SK-N-SH (cell line): ENCODE measurements at regions not wholly inside any gene's neighbourhood (a gene's known extent, or its start where the extent isn't known, plus 50 kb on each side); places are given as distances from the start of the nearest gene placed in this dataset.

Experiments
- CTCF ChIA-PET: fragments of 300-600, 350-600 bp; formaldehyde crosslinking; extraction: SDS; loops from one replicate; lab custom pipeline; 2021; lab: Yijun Ruan, JAX
- POLR2A ChIA-PET: fragments of 350-600 bp; sonication (Branson Sonifier 250); formaldehyde crosslinking; extraction: SDS; loops from one replicate; lab custom pipeline; 2020; ENCODE audit warnings: antibody characterized with exemption, inconsistent platforms; lab: Yijun Ruan, JAX
- DNase-seq: peaks from one replicate; pipeline ENCODE4 v3.0.0; 2012
- H2AFZ ChIP-seq: fragments of 200-600 bp; sonication (generic); 2 replicates; pipeline ENCODE4 v1.8.1; 2016; ENCODE audit warnings: antibody characterized with exemption, mild to moderate bottlenecking, low read depth
- H3F3A ChIP-seq: fragments of 200-600 bp; sonication (generic); replicated peaks from 2 replicates; pipeline ENCODE3; 2016; ENCODE audit warnings: antibody characterized with exemption, mild to moderate bottlenecking; ENCODE audit not compliant: insufficient read depth
- H3K27ac ChIP-seq, 2 experiments: fragments of 200-500 bp in 1 of 2; fragments of 200-600 bp in 1 of 2; sonication (Bioruptor generic) in 1 of 2; sonication (generic), shearing (Covaris generic) in 1 of 2; 2 replicates each; pipeline versions ENCODE4 v1.5.1 to v1.6.1; 2014 to 2016; ENCODE audit warnings: low read depth in 2 of 2, inconsistent platforms in 1 of 2, low read length in 1 of 2, mild to moderate bottlenecking in 1 of 2, mixed read lengths in 1 of 2
- H3K27me3 ChIP-seq: fragments of 200-600 bp; sonication (generic), shearing (Covaris generic); 2 replicates; pipeline ENCODE4 v1.6.1; 2016; ENCODE audit warnings: mixed run types; ENCODE audit not compliant: insufficient read depth
- H3K36me3 ChIP-seq, 2 experiments: fragments of 200-500 bp in 1 of 2; fragments of 200-600 bp in 1 of 2; sonication (Bioruptor generic) in 1 of 2; sonication (generic) in 1 of 2; replicated peaks in 1 of 2; 2 replicates each; pipeline versions ENCODE3 to v1.5.1; 2014 to 2016; ENCODE audit warnings: low read length in 1 of 2, mild to moderate bottlenecking in 1 of 2; ENCODE audit not compliant: insufficient read depth in 2 of 2, control insufficient read depth in 1 of 2
- H3K4me1 ChIP-seq, 2 experiments: fragments of 200-500 bp in 1 of 2; fragments of 200-600 bp in 1 of 2; sonication (Bioruptor generic) in 1 of 2; sonication (generic), shearing (Covaris generic) in 1 of 2; 2 replicates each; pipeline versions ENCODE4 v1.5.1 to v1.6.1; 2014 to 2016; ENCODE audit warnings: low read depth in 1 of 2, low read length in 1 of 2, mixed run types in 1 of 2; ENCODE audit not compliant: insufficient read depth in 2 of 2, control insufficient read depth in 1 of 2
- H3K4me2 ChIP-seq: fragments of 200-600 bp; sonication (generic), shearing (Covaris generic); 2 replicates; pipeline ENCODE4 v1.6.1; 2017; ENCODE audit warnings: mixed run types
- H3K4me3 ChIP-seq, 2 experiments: fragments of 200-500 bp in 1 of 2; fragments of 200-600 bp in 1 of 2; sonication (Bioruptor generic) in 1 of 2; sonication (generic), shearing (Covaris generic) in 1 of 2; 2 replicates each; pipeline versions ENCODE4 v1.5.1 to v1.8.1; 2014 to 2016; ENCODE audit warnings: low read depth in 2 of 2, inconsistent platforms in 1 of 2, low read length in 1 of 2, mild to moderate bottlenecking in 1 of 2, mixed read lengths in 1 of 2, moderate library complexity in 1 of 2
- H3K79me2 ChIP-seq: fragments of 200-600 bp; sonication (generic); 2 replicates; pipeline ENCODE4 v1.8.1; 2017; ENCODE audit warnings: mild to moderate bottlenecking; ENCODE audit not compliant: insufficient read depth
- H3K9ac ChIP-seq: fragments of 200-600 bp; sonication (generic); 2 replicates; pipeline ENCODE4 v1.6.1; 2017; ENCODE audit warnings: mixed run types
- H3K9me2 ChIP-seq: fragments of 200-600 bp; sonication (generic); 2 replicates; pipeline ENCODE4 v1.6.1; 2017; ENCODE audit warnings: mixed run types
- H3K9me3 ChIP-seq: fragments of 200-600 bp; sonication (generic); 2 replicates; pipeline ENCODE4 v1.6.1; 2017; ENCODE audit warnings: mixed run types, mild to moderate bottlenecking, moderate library complexity
- H4K20me1 ChIP-seq: fragments of 200-600 bp; sonication (generic); 2 replicates; pipeline ENCODE4 v1.6.1; 2017; ENCODE audit warnings: mild to moderate bottlenecking, mixed run types; ENCODE audit not compliant: insufficient read depth
- CHD2 ChIP-seq: fragments of 150-350 bp; IDR thresholded peaks from 2 replicates; pipeline ENCODE4 v1.6.1; 2018; ENCODE audit warnings: low read length; ENCODE audit not compliant: partially characterized antibody
- FOXJ3 ChIP-seq: sonication (generic); formaldehyde crosslinking; IDR thresholded peaks from 2 replicates; pipeline ENCODE4 v1.5.1; 2020; ENCODE audit warnings: mild to moderate bottlenecking, missing genetic modification reagents
- FOXM1 ChIP-seq: IDR thresholded peaks from 2 replicates; pipeline ENCODE4 v1.4.0; 2012; ENCODE audit warnings: low read depth, mild to moderate bottlenecking
- GABPA ChIP-seq: IDR thresholded peaks from 2 replicates; pipeline ENCODE4 v1.4.0; 2012; ENCODE audit warnings: low read depth, mild to moderate bottlenecking
- IRF3 ChIP-seq: fragments of 150-350 bp; IDR thresholded peaks from 2 replicates; pipeline ENCODE4 v1.6.1; 2016; ENCODE audit warnings: mild to moderate bottlenecking, low read depth, low read length
- MEF2A ChIP-seq: IDR thresholded peaks from 2 replicates; pipeline ENCODE4 v1.4.0; 2012; ENCODE audit warnings: low read depth, borderline replicate concordance
- MXI1 ChIP-seq: IDR thresholded peaks from 2 replicates; pipeline ENCODE4 v1.6.1; 2012; ENCODE audit warnings: mild to moderate bottlenecking, low read depth, low read length, improper control_type of control experiment
- NFIC ChIP-seq: IDR thresholded peaks from 2 replicates; pipeline ENCODE4 v1.4.0; 2012; ENCODE audit warnings: borderline replicate concordance
- RAD21 ChIP-seq: IDR thresholded peaks from 2 replicates; pipeline ENCODE4 v1.6.1; 2012; ENCODE audit warnings: mild to moderate bottlenecking, low read length
- REST ChIP-seq: IDR thresholded peaks from 2 replicates; pipeline ENCODE4 v1.6.1; 2012; ENCODE audit warnings: mild to moderate bottlenecking, low read depth, low read length, moderate library complexity
- RFX5 ChIP-seq: IDR thresholded peaks from 2 replicates; pipeline ENCODE4 v1.6.1; 2012; ENCODE audit warnings: mild to moderate bottlenecking, improper control_type of control experiment, low read length
- SIN3A ChIP-seq: IDR thresholded peaks from 2 replicates; pipeline ENCODE4 v1.6.1; 2012; ENCODE audit warnings: low read depth, mild to moderate bottlenecking, low read length, moderate library complexity, borderline replicate concordance
- TCF12 ChIP-seq: IDR thresholded peaks from 2 replicates; pipeline ENCODE4 v1.4.0; 2012
- TEAD4 ChIP-seq: IDR thresholded peaks from 2 replicates; pipeline ENCODE4 v1.4.0; 2012; ENCODE audit warnings: mild to moderate bottlenecking, borderline replicate concordance; ENCODE audit not compliant: insufficient read depth
- USF2 ChIP-seq: fragments of 150-350 bp; IDR thresholded peaks from 2 replicates; pipeline ENCODE4 v1.6.1; 2017; ENCODE audit warnings: antibody characterized with exemption, low read length, low read depth, borderline replicate concordance
- WGBS: methylation state at CpG from one replicate; pipeline ENCODE4 v1.1.6; 2017; ENCODE audit warnings: low lambda C conversion rate; 5-methylcytosine and 5-hydroxymethylcytosine counted together

GRCh38 chr2:150702791-150703190 lies 215.3 kb upstream of the RND3 start (continued):
- TF ChIP-seq USF2 (no peak), REST (no peak), TEAD4 (no peak), RFX5 (no peak), FOXM1 (no peak), IRF3 (no peak), SIN3A (no peak), TCF12 (no peak)

- H4K20me1 ChIP-seq: no peaks in the 10 kb centered on the region
- DNase-seq: no peak
- no peak overlapping the region for H3K4me3 ChIP-seq
- no peaks in the 10 kb centered on the region for H3K9me3 ChIP-seq
- CTCF ChIA-PET: no interaction called here
- H3K9me2 ChIP-seq: no peaks in the 10 kb centered on the region
- H3K36me3 ChIP-seq: no peaks in the 10 kb centered on the region
- no peak overlapping the region for H3K4me2 ChIP-seq
- peaks cover 0 to 3% of the 10 kb centered on the region in 2 experiments; a peak in 1 of 4 replicates for H3K4me1 ChIP-seq
- H2AFZ ChIP-seq: no peak overlapping the region; the same call in 1 of the 2 replicates
- H3K27me3 ChIP-seq: no peaks in the 10 kb centered on the region
- peaks cover 8% of the 10 kb centered on the region for H3F3A ChIP-seq
- H3K27ac ChIP-seq: no peak overlapping the region
- no peaks in the 10 kb centered on the region for H3K79me2 ChIP-seq
- 82% methylated on average over 5 of the region's 5 CpGs for WGBS
- POLR2A ChIA-PET: no interaction called here
- H3K9ac ChIP-seq: no peak overlapping the region
- no peak for TF ChIP-seq FOXJ3 (CRISPR knock-in tag)
- TF ChIP-seq GABPA: no peak
- TF ChIP-seq IRF3: no peak
- no peak for TF ChIP-seq RAD21
- TF ChIP-seq MXI1: no peak
- no peak for TF ChIP-seq MEF2A
- TF ChIP-seq NFIC: no peak
- no peak for TF ChIP-seq CHD2
These were observed 213.5 kb upstream of the RND3 start for GRCh38 chr2:150700666-150701580.
